ENCODE measurements at regions not wholly inside any gene's neighbourhood (a gene's known extent, or its start where the extent isn't known, plus 50 kb on each side); places are given as distances from the start of the nearest gene placed in this dataset.

GRCh38 chr2:8406271-8406670 is 275.6 kb upstream of the ID2 start:
- TF ChIP-seq EZH2 (IDR thresholded peaks at IDR 0.05) (no peak), CTCF (IDR thresholded peaks at IDR 0.05) (no peak), EZH2phosphoT487 (IDR thresholded peaks at IDR 0.05) (no peak)
